Stimulated activated CD8-positive, alpha-beta memory T cell treated with anti-CD3 and anti-CD28 coated beads, Interleukin-4, amount 100 ng/mL, for 4 hours (primary cell): ENCODE measurements at regions not wholly inside any gene's neighbourhood (a gene's known extent, or its start where the extent isn't known, plus 50 kb on each side); places are given as distances from the start of the nearest gene placed in this dataset.

Source experiments
- DNase-seq, 2 donors: peaks; one replicate each; pipeline ENCODE4 v3.0.0-alpha.2; 2020; ENCODE audit warnings: low read depth in 2 of 2, low spot score in 1 of 2

- no peak for DNase-seq
These were observed 340.2 kb upstream of the CBLB start for GRCh38 chr3:106208967-106209366.

GRCh38 chr3:106209482-106209881 is 340.7 kb upstream of the CBLB start:
- DNase-seq, result no peak

GRCh38 chr3:106210923-106211322 is 342.1 kb upstream of the CBLB start:
- no peak for DNase-seq

GRCh38 chr3:106212665-106213222 is 343.9 kb upstream of the CBLB start:
- no peak for DNase-seq

GRCh38 chr3:106213954-106214353 is 345.1 kb upstream of the CBLB start:
- DNase-seq, result no peak

- DNase-seq, result no peak
These were observed 345.8 kb upstream of the CBLB start for GRCh38 chr3:106214641-106215040.

GRCh38 chr3:106215047-106215446 is 346.2 kb upstream of the CBLB start:
- DNase-seq, result no peak

GRCh38 chr3:106217745-106218144 is 348.9 kb upstream of the CBLB start:
- DNase-seq, result no peak

- DNase-seq, result no peak
These were observed 358.3 kb upstream of the CBLB start for GRCh38 chr3:106227068-106227467.

GRCh38 chr3:106228271-106228670 is 359.5 kb upstream of the CBLB start:
- DNase-seq, result no peak

- no peak for DNase-seq
These were observed 360.9 kb upstream of the CBLB start for GRCh38 chr3:106229495-106230278.

GRCh38 chr3:106231086-106231485 is 362.3 kb upstream of the CBLB start:
- no peak for DNase-seq

- DNase-seq, result no peak
These were observed 364.1 kb upstream of the CBLB start for GRCh38 chr3:106232956-106233355.

- no peak for DNase-seq
These were observed 370.4 kb upstream of the CBLB start for GRCh38 chr3:106239195-106239697.

- no peak for DNase-seq
These were observed 372.8 kb upstream of the CBLB start for GRCh38 chr3:106241593-106241992.

GRCh38 chr3:106242781-106243180 is 374.0 kb upstream of the CBLB start:
- no peak for DNase-seq

- DNase-seq, result no peak
These were observed 376.6 kb upstream of the CBLB start for GRCh38 chr3:106245400-106245799.

GRCh38 chr3:106247902-106248684 is 379.3 kb upstream of the CBLB start:
- no peak for DNase-seq

- DNase-seq, result no peak
These were observed 380.3 kb upstream of the CBLB start for GRCh38 chr3:106249159-106249558.

- DNase-seq, result no peak
These were observed 381.2 kb upstream of the CBLB start for GRCh38 chr3:106249981-106250380.

GRCh38 chr3:106251160-106251892 is 382.5 kb upstream of the CBLB start:
- no peak for DNase-seq
